IPS-15b (cell line): ENCODE measurements at regions not wholly inside any gene's neighbourhood (a gene's known extent, or its start where the extent isn't known, plus 50 kb on each side); places are given as distances from the start of the nearest gene placed in this dataset.

Experiments
- H3K27me3 ChIP-seq: one replicate; pipeline ENCODE4 v1.6.1; 2013; ENCODE audit warnings: low read length; ENCODE audit not compliant: control insufficient read depth, insufficient read depth
- H3K36me3 ChIP-seq: one replicate; pipeline ENCODE4 v1.6.1; 2013; ENCODE audit warnings: low read length; ENCODE audit not compliant: control insufficient read depth, insufficient read depth
- H3K4me1 ChIP-seq: one replicate; pipeline ENCODE4 v1.6.1; 2013; ENCODE audit warnings: mild to moderate bottlenecking, low read length; ENCODE audit not compliant: control insufficient read depth, insufficient read depth
- H3K4me3 ChIP-seq: one replicate; pipeline ENCODE4 v1.5.1; 2013; ENCODE audit warnings: low read depth, low read length
- H3K9ac ChIP-seq: one replicate; pipeline ENCODE4 v1.6.1; 2013; ENCODE audit warnings: low read depth, mild to moderate bottlenecking, low read length
- H3K9me3 ChIP-seq: one replicate; pipeline ENCODE4 v1.6.1; 2013; ENCODE audit warnings: mild to moderate bottlenecking, low read length; ENCODE audit not compliant: control insufficient read depth, insufficient read depth

- Histone ChIP-seq H3K4me1 (no peaks in the 10 kb centered on the region), H3K4me3 (no peak overlapping the region), H3K27me3 (no peaks in the 10 kb centered on the region), H3K9ac (no peak overlapping the region), H3K9me3 (no peaks in the 10 kb centered on the region), H3K36me3 (no peaks in the 10 kb centered on the region)
These were observed 51.4 kb downstream of the MRPL36 start for GRCh38 chr5:1748271-1748670.

- Histone ChIP-seq H3K4me3 (no peak overlapping the region), H3K9ac (no peak overlapping the region), H3K9me3 (no peaks in the 10 kb centered on the region), H3K36me3 (no peaks in the 10 kb centered on the region), H3K4me1 (no peaks in the 10 kb centered on the region), H3K27me3 (no peaks in the 10 kb centered on the region)
These were observed 51.9 kb downstream of the MRPL36 start for GRCh38 chr5:1747803-1748085.

GRCh38 chr5:1747079-1747802, 52.4 kb downstream of the MRPL36 start:
- H3K4me3 ChIP-seq = no peak overlapping the region
- H3K4me1 ChIP-seq = no peaks in the 10 kb centered on the region
- H3K9me3 ChIP-seq = no peaks in the 10 kb centered on the region
- no peaks in the 10 kb centered on the region for H3K27me3 ChIP-seq
- no peaks in the 10 kb centered on the region for H3K36me3 ChIP-seq
- no peak overlapping the region for H3K9ac ChIP-seq

- H3K4me1 ChIP-seq = no peaks in the 10 kb centered on the region
- H3K9ac ChIP-seq = no peak overlapping the region
- H3K27me3 ChIP-seq = no peaks in the 10 kb centered on the region
- H3K4me3 ChIP-seq = no peak overlapping the region
- no peaks in the 10 kb centered on the region for H3K36me3 ChIP-seq
- no peaks in the 10 kb centered on the region for H3K9me3 ChIP-seq
These were observed 53.1 kb downstream of the MRPL36 start for GRCh38 chr5:1746371-1747078.

- Histone ChIP-seq H3K9me3 (no peaks in the 10 kb centered on the region), H3K9ac (no peak overlapping the region), H3K27me3 (no peaks in the 10 kb centered on the region), H3K4me1 (no peaks in the 10 kb centered on the region), H3K36me3 (no peaks in the 10 kb centered on the region), H3K4me3 (no peak overlapping the region)
These were observed 53.8 kb downstream of the MRPL36 start for GRCh38 chr5:1745796-1746370.

GRCh38 chr5:1745123-1745795, 54.4 kb downstream of the MRPL36 start:
- H3K36me3 ChIP-seq = no peaks in the 10 kb centered on the region
- H3K9ac ChIP-seq = no peak overlapping the region
- H3K4me3 ChIP-seq = no peak overlapping the region
- H3K27me3 ChIP-seq = no peaks in the 10 kb centered on the region
- no peaks in the 10 kb centered on the region for H3K4me1 ChIP-seq
- H3K9me3 ChIP-seq = no peaks in the 10 kb centered on the region

- H3K9me3 ChIP-seq = no peaks in the 10 kb centered on the region
- H3K36me3 ChIP-seq = no peaks in the 10 kb centered on the region
- no peaks in the 10 kb centered on the region for H3K27me3 ChIP-seq
- no peak overlapping the region for H3K4me3 ChIP-seq
- H3K9ac ChIP-seq = no peak overlapping the region
- no peaks in the 10 kb centered on the region for H3K4me1 ChIP-seq
These were observed 55.1 kb downstream of the MRPL36 start for GRCh38 chr5:1744393-1745122.

- Histone ChIP-seq H3K36me3 (no peaks in the 10 kb centered on the region), H3K9ac (no peak overlapping the region), H3K4me3 (no peak overlapping the region), H3K9me3 (no peaks in the 10 kb centered on the region), H3K27me3 (no peaks in the 10 kb centered on the region), H3K4me1 (no peaks in the 10 kb centered on the region)
These were observed 55.9 kb downstream of the MRPL36 start for GRCh38 chr5:1743769-1744085.

- no peaks in the 10 kb centered on the region for H3K4me1 ChIP-seq
- no peaks in the 10 kb centered on the region for H3K27me3 ChIP-seq
- no peak overlapping the region for H3K9ac ChIP-seq
- no peak overlapping the region for H3K4me3 ChIP-seq
- no peaks in the 10 kb centered on the region for H3K9me3 ChIP-seq
- H3K36me3 ChIP-seq = no peaks in the 10 kb centered on the region
These were observed 56.4 kb downstream of the MRPL36 start for GRCh38 chr5:1743061-1743768.

- Histone ChIP-seq H3K27me3 (no peaks in the 10 kb centered on the region), H3K36me3 (no peaks in the 10 kb centered on the region), H3K4me3 (no peak overlapping the region), H3K4me1 (no peaks in the 10 kb centered on the region), H3K9me3 (no peaks in the 10 kb centered on the region), H3K9ac (no peak overlapping the region)
These were observed 61.7 kb downstream of the MRPL36 start for GRCh38 chr5:1737790-1738405.
